Ishikawa (cell line): ENCODE measurements at regions not wholly inside any gene's neighbourhood (a gene's known extent, or its start where the extent isn't known, plus 50 kb on each side); places are given as distances from the start of the nearest gene placed in this dataset.

Source experiments
- FOXM1 ChIP-seq: IDR thresholded peaks from 2 replicates; pipeline ENCODE4 v1.6.1; 2012; ENCODE audit warnings: low read depth, borderline replicate concordance
- TF ChIP-seq, protein P1 (sequence below): IDR thresholded peaks from 2 replicates; pipeline ENCODE4 v1.6.1; 2012; ENCODE audit warnings: low read depth, mild to moderate bottlenecking

- TF ChIP-seq, protein P1, sequence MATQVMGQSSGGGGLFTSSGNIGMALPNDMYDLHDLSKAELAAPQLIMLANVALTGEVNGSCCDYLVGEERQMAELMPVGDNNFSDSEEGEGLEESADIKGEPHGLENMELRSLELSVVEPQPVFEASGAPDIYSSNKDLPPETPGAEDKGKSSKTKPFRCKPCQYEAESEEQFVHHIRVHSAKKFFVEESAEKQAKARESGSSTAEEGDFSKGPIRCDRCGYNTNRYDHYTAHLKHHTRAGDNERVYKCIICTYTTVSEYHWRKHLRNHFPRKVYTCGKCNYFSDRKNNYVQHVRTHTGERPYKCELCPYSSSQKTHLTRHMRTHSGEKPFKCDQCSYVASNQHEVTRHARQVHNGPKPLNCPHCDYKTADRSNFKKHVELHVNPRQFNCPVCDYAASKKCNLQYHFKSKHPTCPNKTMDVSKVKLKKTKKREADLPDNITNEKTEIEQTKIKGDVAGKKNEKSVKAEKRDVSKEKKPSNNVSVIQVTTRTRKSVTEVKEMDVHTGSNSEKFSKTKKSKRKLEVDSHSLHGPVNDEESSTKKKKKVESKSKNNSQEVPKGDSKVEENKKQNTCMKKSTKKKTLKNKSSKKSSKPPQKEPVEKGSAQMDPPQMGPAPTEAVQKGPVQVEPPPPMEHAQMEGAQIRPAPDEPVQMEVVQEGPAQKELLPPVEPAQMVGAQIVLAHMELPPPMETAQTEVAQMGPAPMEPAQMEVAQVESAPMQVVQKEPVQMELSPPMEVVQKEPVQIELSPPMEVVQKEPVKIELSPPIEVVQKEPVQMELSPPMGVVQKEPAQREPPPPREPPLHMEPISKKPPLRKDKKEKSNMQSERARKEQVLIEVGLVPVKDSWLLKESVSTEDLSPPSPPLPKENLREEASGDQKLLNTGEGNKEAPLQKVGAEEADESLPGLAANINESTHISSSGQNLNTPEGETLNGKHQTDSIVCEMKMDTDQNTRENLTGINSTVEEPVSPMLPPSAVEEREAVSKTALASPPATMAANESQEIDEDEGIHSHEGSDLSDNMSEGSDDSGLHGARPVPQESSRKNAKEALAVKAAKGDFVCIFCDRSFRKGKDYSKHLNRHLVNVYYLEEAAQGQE: no peak
- TF ChIP-seq FOXM1: no peak
Measured at GRCh38 chr3:153249906-153250305, 87.9 kb downstream of the RAP2B start.
